Stimulated activated CD4-positive, alpha-beta T cell treated with anti-CD3 and anti-CD28 coated beads, Interleukin-2, amount 100 ng/mL, for 4 hours (primary cell): ENCODE measurements at regions not wholly inside any gene's neighbourhood (a gene's known extent, or its start where the extent isn't known, plus 50 kb on each side); places are given as distances from the start of the nearest gene placed in this dataset.

ENCODE experiments used
- DNase-seq: peaks from one replicate; pipeline ENCODE4 v3.0.0-alpha.2; 2020; ENCODE audit warnings: low read depth

- no peak for DNase-seq
Measured at GRCh38 chr5:159819591-159820411, 96.5 kb upstream of the ADRA1B start.

DNA sequence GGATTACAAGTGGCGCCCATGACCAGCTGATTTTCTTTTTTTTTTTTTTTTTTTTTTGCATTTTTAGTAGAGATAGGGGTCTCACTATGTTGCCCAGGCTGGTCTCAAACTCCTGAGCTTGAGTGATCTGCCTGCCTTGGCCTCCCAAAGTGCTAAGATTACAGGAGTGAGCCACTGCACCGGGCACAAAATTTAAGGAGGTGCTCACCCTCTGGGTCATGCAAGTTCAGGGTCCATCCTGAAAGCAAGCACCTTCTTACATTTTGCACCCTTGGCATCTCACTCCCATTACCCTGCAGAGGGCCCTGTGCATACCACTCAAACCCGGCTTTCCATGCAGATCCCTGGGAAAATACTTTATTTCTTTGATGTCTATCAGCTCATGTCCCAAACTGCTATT is 95.6 kb upstream of the ADRA1B start:
- DNase-seq = no peak

DNA sequence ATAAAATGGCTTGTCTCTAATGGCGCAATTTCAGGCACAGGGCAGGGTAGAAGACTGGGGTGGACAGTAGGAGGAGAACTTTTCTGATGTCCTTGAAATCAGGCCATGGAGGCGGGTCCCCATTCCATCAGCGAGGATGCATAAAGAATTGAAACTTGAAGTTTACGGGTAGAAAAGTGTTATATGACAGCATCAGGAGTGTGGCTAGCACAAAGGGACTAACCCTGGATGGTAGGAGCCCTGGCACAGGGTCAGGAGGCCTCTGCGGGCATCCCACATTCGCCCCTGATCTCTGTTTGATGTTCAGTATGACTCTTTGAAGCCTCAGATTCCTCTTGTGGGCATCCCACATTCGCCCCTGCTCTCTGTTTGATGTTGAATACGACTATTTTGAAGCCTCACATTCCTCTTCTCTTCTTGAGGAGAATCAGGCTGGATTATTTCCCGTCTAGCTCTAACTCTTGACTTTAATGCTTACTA is 94.8 kb upstream of the ADRA1B start:
- DNase-seq = no peak

GRCh38 chr5:159824188-159825161 is 91.8 kb upstream of the ADRA1B start:
- DNase-seq = no peak

DNA sequence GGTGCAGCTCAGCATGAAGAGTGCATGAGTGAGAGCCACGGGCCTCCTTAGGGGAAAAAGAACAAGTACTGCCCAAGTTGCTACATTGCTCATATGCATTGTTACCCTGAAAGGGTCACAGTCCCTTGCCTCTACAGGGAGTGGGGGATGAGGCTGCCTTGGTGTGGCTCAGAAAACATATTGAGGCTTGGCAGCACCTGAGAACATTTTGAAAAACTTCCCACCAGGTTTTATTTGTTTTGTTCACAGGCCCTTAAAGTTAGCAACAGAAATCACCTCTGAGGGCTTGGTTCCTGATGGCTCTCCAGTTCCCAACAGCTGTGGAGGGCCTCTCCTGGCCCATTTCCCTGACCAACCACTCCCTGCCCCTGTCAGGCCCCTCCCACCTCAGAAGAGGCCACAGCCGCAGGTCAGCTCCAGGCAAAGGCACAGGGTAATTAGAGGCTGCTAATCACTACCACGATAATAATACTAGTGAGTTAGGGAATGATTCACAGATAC is 90.7 kb upstream of the ADRA1B start:
- DNase-seq = no peak

DNA sequence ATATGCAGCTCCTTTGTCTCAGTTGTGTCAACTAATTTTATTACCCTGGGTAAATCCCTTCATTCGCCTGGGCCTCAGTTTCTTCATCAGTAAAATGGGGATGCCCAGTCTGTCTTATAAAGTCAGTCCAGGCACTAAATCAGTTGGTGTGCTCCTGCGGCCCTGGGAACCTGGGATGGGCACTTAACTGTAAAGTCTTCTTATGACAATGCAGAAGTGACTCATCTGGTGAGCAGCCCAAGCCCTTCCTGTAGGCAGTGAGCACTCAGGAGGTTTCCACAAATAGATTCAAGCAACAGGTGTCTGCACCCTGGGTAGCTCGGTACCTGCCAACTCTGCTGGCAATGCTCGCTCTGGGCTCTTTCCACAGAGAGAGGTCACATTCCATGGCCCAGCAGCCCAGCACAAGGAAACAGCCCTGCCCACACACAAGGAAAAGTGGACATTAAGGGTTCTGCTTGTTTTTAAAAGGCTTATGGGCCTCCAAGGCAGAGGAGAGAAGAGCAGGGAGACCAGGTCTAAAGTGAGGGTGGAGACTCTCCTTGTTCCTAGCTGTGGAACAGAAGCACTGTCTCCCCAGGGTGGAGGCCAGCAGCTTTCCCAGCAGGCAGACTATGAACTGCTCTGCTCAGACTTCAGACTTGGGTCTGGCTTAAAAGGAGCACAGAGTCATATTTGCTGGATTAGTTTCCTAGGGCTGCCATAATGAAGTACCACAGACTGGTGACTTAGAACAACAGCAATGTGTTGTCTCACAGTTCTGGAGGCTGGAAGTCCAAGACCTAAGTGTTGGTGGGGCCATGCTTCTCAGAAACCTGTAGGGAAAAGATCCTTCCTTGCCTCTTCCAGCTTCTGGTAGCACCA is 89.7 kb upstream of the ADRA1B start:
- no peak for DNase-seq

- DNase-seq = no peak
Measured at GRCh38 chr5:159827861-159828260, 88.4 kb upstream of the ADRA1B start.

DNA sequence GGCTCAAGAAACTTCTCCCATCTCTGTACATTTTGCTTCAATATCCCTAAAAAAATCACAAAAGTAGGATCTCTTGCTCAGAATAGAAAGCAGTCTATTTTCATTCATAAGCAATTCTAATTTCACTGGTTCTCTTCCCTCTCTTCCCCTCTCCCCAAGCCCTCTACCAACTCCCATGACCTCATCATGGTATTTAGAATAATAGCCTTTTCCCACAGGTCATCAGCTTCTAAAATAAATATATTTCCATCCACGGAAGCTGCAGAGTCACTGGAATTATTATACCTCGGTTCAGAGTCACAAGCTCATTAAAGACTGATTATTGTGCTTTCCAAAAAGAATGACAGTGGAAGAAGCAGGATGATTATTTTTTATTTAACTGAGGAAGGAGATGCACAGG is 84.2 kb upstream of the ADRA1B start:
- DNase-seq = no peak

DNA sequence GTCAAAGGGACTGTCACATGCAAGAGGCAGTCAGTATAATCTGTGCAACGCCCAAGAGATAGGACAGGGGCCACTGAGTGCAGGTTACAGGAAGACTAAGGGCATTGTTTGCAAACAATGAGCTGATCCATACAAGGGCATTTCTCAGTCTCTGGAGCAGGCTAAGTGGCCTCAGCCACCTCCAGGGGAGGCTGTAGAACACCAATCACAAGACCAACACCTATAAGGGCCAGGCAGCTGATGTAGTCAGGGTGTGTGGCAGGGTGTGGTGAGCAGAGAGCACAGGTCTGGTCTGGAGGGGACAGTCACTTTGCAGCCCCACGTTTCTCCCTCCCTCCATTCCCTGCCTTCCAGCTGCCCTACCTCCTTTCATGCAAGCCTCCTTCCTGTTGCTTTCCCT is 83.2 kb upstream of the ADRA1B start:
- DNase-seq = no peak

DNA sequence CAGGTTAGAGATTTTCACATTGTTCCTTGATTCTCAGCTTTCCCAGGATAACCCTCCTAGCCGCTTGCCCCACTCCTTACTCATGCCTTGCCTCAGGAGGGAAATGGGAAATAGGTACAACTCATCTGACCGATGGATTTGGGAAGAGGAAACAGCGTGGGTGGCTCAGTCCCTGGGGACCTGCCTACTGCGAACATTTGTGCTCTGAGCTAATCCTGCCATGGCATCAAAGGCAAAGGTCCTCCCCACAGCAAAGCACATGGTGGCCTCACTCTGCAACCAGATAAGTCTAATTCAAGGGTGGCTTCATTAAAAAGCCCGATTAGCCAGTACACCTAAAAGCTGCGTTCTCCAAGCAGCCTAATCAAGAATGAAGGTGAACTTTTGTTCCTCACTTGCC is 82.4 kb upstream of the ADRA1B start:
- no peak for DNase-seq

DNA sequence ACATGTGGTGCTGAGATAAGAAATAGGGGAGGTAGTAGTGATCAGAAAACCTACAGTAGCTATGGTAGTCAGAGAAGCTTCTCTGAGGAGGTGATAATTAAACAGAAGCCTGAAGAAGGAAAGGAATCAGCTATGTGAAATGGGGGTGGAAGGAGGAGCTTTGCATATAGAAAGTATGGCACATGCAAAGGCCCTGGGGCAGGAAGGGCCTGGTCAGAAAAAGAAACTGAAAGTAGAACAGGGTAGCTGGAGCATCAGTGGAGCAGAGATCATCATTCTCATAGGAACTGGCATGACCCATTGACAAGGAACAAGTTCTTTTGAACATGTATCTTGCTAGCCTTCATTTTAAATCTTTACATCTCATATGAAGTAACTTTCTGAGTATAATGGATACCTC is 80.7 kb upstream of the ADRA1B start:
- no peak for DNase-seq

GRCh38 chr5:159836691-159837090 is 79.6 kb upstream of the ADRA1B start:
- DNase-seq = no peak

DNA sequence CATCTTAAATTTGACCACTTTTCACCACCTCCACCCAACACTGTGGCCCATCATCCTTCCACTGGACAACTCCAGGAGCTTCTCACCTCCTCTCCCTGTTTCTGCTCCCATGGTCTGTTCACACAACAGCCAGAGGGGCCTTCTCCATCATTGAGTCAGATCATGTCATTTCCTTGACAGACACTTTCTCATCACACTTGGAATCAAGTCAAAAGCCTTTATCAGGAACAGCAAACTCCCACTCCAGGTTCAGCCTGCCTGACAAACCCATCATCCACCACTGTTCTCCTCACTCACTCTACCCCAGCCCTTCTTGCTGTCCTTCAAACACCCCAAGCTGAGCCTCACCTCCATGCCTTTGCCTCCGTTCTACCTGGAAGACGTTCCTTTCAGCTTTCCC is 78.4 kb upstream of the ADRA1B start:
- DNase-seq = no peak

DNA sequence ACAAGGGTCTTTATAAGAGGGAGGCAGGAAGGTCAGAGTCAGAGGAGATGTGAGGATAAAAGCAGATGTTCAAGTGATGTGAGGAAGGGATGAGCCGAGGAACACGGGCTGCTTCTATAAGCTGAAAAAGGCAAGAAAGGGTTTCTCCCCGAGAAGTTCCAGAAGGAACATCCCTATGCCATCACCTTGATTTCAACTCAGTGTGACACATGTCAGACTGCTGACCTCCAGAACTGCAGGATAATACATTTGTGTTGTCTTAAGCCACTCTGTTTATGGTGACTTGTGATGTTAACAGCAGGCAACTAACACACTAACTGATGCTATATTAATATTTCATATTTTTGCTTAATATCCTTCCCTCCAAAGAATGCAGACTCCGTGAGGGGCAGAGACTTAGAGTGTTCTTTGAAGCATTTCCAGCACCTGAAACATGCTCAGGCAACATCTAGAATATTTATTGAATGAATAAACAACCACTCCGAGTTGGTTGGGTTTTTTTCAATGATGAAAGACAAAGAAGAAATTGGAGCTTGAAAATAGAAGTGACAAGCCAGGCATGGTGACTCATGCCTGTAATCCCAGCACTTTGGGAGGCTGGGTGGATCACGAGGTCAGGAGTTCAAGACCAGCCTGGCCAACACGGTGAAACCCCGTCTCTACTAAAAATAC is 77.6 kb upstream of the ADRA1B start:
- DNase-seq = no peak

- no peak for DNase-seq
Measured at GRCh38 chr5:159844267-159845121, 71.8 kb upstream of the ADRA1B start.

- no peak for DNase-seq
Measured at GRCh38 chr5:159849437-159850083, 66.7 kb upstream of the ADRA1B start.

- DNase-seq = no peak
Measured at GRCh38 chr5:159850160-159850559, 66.1 kb upstream of the ADRA1B start.

GRCh38 chr5:159851053-159851452 is 65.2 kb upstream of the ADRA1B start:
- DNase-seq = no peak

- DNase-seq = no peak
Measured at GRCh38 chr5:159854916-159855315, 61.4 kb upstream of the ADRA1B start.
